Neutrophil (primary cell): ENCODE measurements at regions not wholly inside any gene's neighbourhood (a gene's known extent, or its start where the extent isn't known, plus 50 kb on each side); places are given as distances from the start of the nearest gene placed in this dataset.

Experiments
- H3K27ac ChIP-seq: fragments of 200-600 bp; sonication (generic); 2 replicates; pipeline ENCODE4 v1.5.1; 2016; ENCODE audit warnings: mild to moderate bottlenecking, moderate library complexity
- H3K27me3 ChIP-seq: fragments of 200-600 bp; sonication (generic); 2 replicates; pipeline ENCODE4 v1.6.0; 2016; ENCODE audit warnings: mild to moderate bottlenecking
- H3K36me3 ChIP-seq: fragments of 200-600 bp; sonication (generic); 2 replicates; pipeline ENCODE4 v1.5.1; 2017
- H3K4me1 ChIP-seq, 2 experiments: fragments of 200-600 bp in 1 of 2; sonication (generic) in 1 of 2; 1 replicate in 1 of 2; 2 replicates in 1 of 2; pipeline versions ENCODE4 v1.5.1 to v1.6.1; 2013 to 2016; ENCODE audit warnings: low read depth in 1 of 2, low read length in 1 of 2, mild to moderate bottlenecking in 1 of 2, moderate library complexity in 1 of 2; ENCODE audit not compliant: control insufficient read depth in 1 of 2, insufficient read depth in 1 of 2
- H3K4me3 ChIP-seq, 2 experiments: fragments of 200-600 bp in 1 of 2; sonication (generic) in 1 of 2; 1 replicate in 1 of 2; 2 replicates in 1 of 2; pipeline ENCODE4 v1.5.1; 2013 to 2016; ENCODE audit warnings: low read depth in 1 of 2, low read length in 1 of 2, mild to moderate bottlenecking in 1 of 2, moderate library complexity in 1 of 2
- H3K9me3 ChIP-seq: fragments of 200-600 bp; sonication (generic); 2 replicates; pipeline ENCODE4 v1.5.1; 2016
- CTCF ChIP-seq: fragments of 200-600 bp; sonication (generic); IDR thresholded peaks from 2 replicates; pipeline ENCODE4 v1.5.1; 2016; ENCODE audit warnings: antibody characterized with exemption

GRCh38 chr20:9912290-9912689 lies 73.4 kb upstream of the PAK5 start:
- H3K27me3 ChIP-seq, result peaks cover 15% of the 10 kb centered on the region
- no peak overlapping the region for H3K4me3 ChIP-seq
- TF ChIP-seq CTCF, result no peak
- H3K36me3 ChIP-seq, result no peaks in the 10 kb centered on the region
- H3K4me1 ChIP-seq, result no peaks in the 10 kb centered on the region
- H3K9me3 ChIP-seq, result no peaks in the 10 kb centered on the region
- no peak overlapping the region for H3K27ac ChIP-seq

GRCh38 chr20:9911519-9911918 lies 72.6 kb upstream of the PAK5 start:
- peaks cover 15% of the 10 kb centered on the region for H3K27me3 ChIP-seq
- no peak for TF ChIP-seq CTCF
- no peak overlapping the region for H3K27ac ChIP-seq
- H3K4me1 ChIP-seq, result no peaks in the 10 kb centered on the region
- no peaks in the 10 kb centered on the region for H3K9me3 ChIP-seq
- no peak overlapping the region for H3K4me3 ChIP-seq
- no peaks in the 10 kb centered on the region for H3K36me3 ChIP-seq

- Histone ChIP-seq H3K9me3 (no peaks in the 10 kb centered on the region), H3K36me3 (no peaks in the 10 kb centered on the region), H3K27me3 (peaks cover 15% of the 10 kb centered on the region), H3K4me3 (no peak overlapping the region), H3K27ac (no peak overlapping the region), H3K4me1 (no peaks in the 10 kb centered on the region)
- TF ChIP-seq CTCF, result no peak
These were observed 70.3 kb upstream of the PAK5 start for GRCh38 chr20:9909167-9909566.

- no peaks in the 10 kb centered on the region for H3K9me3 ChIP-seq
- no peak for TF ChIP-seq CTCF
These were observed 64.3 kb upstream of the PAK5 start for GRCh38 chr20:9903048-9903655.

GRCh38 chr20:9889270-9889981 lies 50.5 kb upstream of the PAK5 start:
- H3K4me3 ChIP-seq, result no peak overlapping the region

More at GRCh38 chr20:9903048-9903655, 64.3 kb upstream of the PAK5 start:
- no peak overlapping the region for H3K27ac ChIP-seq
- H3K4me1 ChIP-seq, result no peaks in the 10 kb centered on the region
- no peaks in the 10 kb centered on the region for H3K36me3 ChIP-seq
- no peak overlapping the region for H3K4me3 ChIP-seq
- peaks cover 6% of the 10 kb centered on the region for H3K27me3 ChIP-seq

More at GRCh38 chr20:9889270-9889981, 50.5 kb upstream of the PAK5 start:
- H3K27ac ChIP-seq, result no peak overlapping the region
- TF ChIP-seq CTCF, result no peak
- H3K36me3 ChIP-seq, result no peaks in the 10 kb centered on the region
- no peaks in the 10 kb centered on the region for H3K27me3 ChIP-seq
- H3K9me3 ChIP-seq, result no peaks in the 10 kb centered on the region
- no peaks in the 10 kb centered on the region for H3K4me1 ChIP-seq
